ENCODE measurements at regions not wholly inside any gene's neighbourhood (a gene's known extent, or its start where the extent isn't known, plus 50 kb on each side); places are given as distances from the start of the nearest gene placed in this dataset.

- no peak for DNase-seq
Measured at GRCh38 chr5:144582066-144582465, 411.4 kb downstream of the KCTD16 start.

- no peak for DNase-seq
Measured at GRCh38 chr5:144581044-144581443, 410.4 kb downstream of the KCTD16 start.

GRCh38 chr5:144577676-144578075 lies 407.0 kb downstream of the KCTD16 start:
- DNase-seq, result no peak

GRCh38 chr5:144575736-144576135 lies 405.1 kb downstream of the KCTD16 start:
- DNase-seq, result no peak

- no peak for DNase-seq
Measured at GRCh38 chr5:144567421-144567780, 396.7 kb downstream of the KCTD16 start.

GRCh38 chr5:144566747-144567420 lies 396.2 kb downstream of the KCTD16 start:
- no peak for DNase-seq

GRCh38 chr5:144549580-144549979 lies 378.9 kb downstream of the KCTD16 start:
- DNase-seq, result no peak

GRCh38 chr5:144548936-144549335 lies 378.3 kb downstream of the KCTD16 start:
- DNase-seq, result no peak

GRCh38 chr5:144547098-144547499 lies 376.4 kb downstream of the KCTD16 start:
- no peak for DNase-seq

- no peak for DNase-seq
Measured at GRCh38 chr5:144538845-144539244, 368.2 kb downstream of the KCTD16 start.

Measured in CD4-positive, alpha-beta T cell treated with Interleukin-4 for 4 hours (primary cell).